Ovary (tissue), 7 donors: ENCODE measurements at regions not wholly inside any gene's neighbourhood (a gene's known extent, or its start where the extent isn't known, plus 50 kb on each side); places are given as distances from the start of the nearest gene placed in this dataset.

Experiments
- DNase-seq, 5 donors: peaks; one replicate each; pipeline ENCODE4 v3.0.0-alpha.2; 2019 to 2020
- H3K27ac ChIP-seq, 2 donors: fragments of 200-600 bp; one replicate each; pipeline versions ENCODE4 v1.5.1 to v1.8.0; 2019 to 2022
- H3K27me3 ChIP-seq: fragments of 200-600 bp; one replicate; pipeline ENCODE4 v1.8.0; 2022
- H3K36me3 ChIP-seq: fragments of 200-600 bp; sonication (generic); one replicate; pipeline ENCODE4 v1.5.1; 2019
- H3K4me1 ChIP-seq: one replicate; pipeline ENCODE4 v1.8.1; 2013; ENCODE audit warnings: mild to moderate bottlenecking, moderate library complexity; ENCODE audit not compliant: insufficient read depth
- H3K4me3 ChIP-seq: fragments of 200-600 bp; sonication (generic); one replicate; pipeline ENCODE4 v1.5.1; 2017
- H3K9me3 ChIP-seq, 2 donors: fragments of 200-600 bp in 1 of 2; sonication (generic) in 1 of 2; one replicate each; pipeline versions ENCODE4 v1.5.1 to v1.8.1; 2013 to 2019; ENCODE audit warnings: mild to moderate bottlenecking in 1 of 2, moderate library complexity in 1 of 2
- EP300 ChIP-seq: sonication (generic); formaldehyde crosslinking; IDR thresholded peaks from one replicate; pipeline ENCODE4 v1.6.1; 2017; ENCODE audit warnings: antibody characterized with exemption
- POLR2A ChIP-seq: fragments of 450-650 bp; IDR thresholded peaks from one replicate; pipeline ENCODE4 v1.6.1; 2017; ENCODE audit warnings: antibody characterized with exemption, mild to moderate bottlenecking, moderate library complexity
- WGBS, 3 donors: extraction: QIAGEN DNeasy Blood & Tissue Kit in 1 of 3; methylation state at CpG; one replicate each; pipeline versions ENCODE4 v1.1.5 to v1.1.7; 2013 to 2017; 5-methylcytosine and 5-hydroxymethylcytosine counted together
- intact Hi-C, 4 donors: fragments of 100-400 bp; cut with DNase I; formaldehyde crosslinking; loops; one replicate each; pipeline versions ENCODE4 v1.11.0 to v1.15.1; 2022 to 2023
- TF ChIP-seq, protein P1 (sequence below), 3 donors: fragments of 450-650 bp in 2 of 3; fragments of 200-600 bp in 1 of 3; IDR thresholded peaks; one replicate each; pipeline versions ENCODE4 v1.5.1 to v1.8.0; 2016 to 2022; ENCODE audit warnings: antibody characterized with exemption in 3 of 3, mild to moderate bottlenecking in 1 of 3
- donor health status: DM: no; HTN: no; CAD: no; lungs with moderate emphysema.
- donor health status: DM: no; HTN: no; CAD: no.
- donor health status: Bipolar disorder and iron deficiency.
- donor health status: DM: no; HTN: no; CAD: no.
- donor health status: DM: yes; HTN: yes; CAD: no.

- H3K27me3 ChIP-seq = no peaks in the 10 kb centered on the region
Measured at GRCh38 chr13:34035676-34036325, 217.9 kb downstream of the RFC3 start.

DNA sequence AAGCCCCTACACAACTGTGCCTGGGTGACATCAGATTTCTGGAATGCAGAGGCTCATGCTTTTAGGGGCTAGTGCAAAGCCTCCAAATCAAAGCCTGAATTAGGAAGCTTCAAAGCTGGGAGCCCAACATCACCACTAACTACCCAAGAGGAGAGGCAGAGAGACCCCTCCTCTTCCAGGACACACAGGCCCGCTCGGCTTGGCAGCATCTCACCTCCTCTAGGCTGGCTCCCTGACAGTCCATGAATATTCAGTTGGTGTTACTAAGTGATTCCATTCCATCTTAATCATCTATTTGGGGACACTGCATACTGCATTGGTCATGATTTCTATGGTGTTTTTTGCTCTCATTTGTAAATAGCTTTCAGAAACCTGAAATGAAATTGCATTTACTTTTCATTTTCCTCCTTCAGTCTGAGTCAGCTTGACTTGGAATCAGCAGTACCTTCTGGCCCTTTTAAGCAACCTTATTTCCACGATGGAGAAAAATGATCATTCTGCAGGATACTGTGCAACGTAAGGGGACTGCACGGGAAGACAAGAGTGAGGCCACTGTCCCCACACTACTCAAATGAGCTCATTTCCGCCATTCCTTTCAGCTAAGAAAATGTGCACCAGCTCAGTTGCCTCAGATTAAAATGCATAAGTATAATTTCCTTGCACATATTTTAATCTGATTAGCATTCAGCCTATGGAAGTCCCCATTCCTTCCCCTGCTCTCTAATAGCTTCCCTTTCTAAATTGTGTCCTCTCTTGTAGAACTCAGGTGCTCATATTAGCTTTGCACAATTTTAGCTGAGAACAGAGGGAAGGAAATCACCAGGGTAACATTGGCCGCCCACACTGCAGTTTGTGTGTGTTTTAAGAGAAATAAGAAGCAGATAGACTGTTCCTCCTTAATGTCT lies 219.9 kb downstream of the RFC3 start:
- TF ChIP-seq, protein P1, sequence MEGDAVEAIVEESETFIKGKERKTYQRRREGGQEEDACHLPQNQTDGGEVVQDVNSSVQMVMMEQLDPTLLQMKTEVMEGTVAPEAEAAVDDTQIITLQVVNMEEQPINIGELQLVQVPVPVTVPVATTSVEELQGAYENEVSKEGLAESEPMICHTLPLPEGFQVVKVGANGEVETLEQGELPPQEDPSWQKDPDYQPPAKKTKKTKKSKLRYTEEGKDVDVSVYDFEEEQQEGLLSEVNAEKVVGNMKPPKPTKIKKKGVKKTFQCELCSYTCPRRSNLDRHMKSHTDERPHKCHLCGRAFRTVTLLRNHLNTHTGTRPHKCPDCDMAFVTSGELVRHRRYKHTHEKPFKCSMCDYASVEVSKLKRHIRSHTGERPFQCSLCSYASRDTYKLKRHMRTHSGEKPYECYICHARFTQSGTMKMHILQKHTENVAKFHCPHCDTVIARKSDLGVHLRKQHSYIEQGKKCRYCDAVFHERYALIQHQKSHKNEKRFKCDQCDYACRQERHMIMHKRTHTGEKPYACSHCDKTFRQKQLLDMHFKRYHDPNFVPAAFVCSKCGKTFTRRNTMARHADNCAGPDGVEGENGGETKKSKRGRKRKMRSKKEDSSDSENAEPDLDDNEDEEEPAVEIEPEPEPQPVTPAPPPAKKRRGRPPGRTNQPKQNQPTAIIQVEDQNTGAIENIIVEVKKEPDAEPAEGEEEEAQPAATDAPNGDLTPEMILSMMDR (IDR thresholded peaks at IDR 0.05) = no peak
- TF ChIP-seq POLR2A (no peak), EP300 (no peak)
- intact Hi-C loops = no loop called here

More at GRCh38 chr13:34035676-34036325, 217.9 kb downstream of the RFC3 start:
- Histone ChIP-seq H3K36me3 (no peaks in the 10 kb centered on the region), H3K4me3 (no peak overlapping the region), H3K4me1 (no peaks in the 10 kb centered on the region), H3K9me3 (no peaks in the 10 kb centered on the region), H3K27ac (no peak overlapping the region)
- WGBS, 3 donors = 88 to 92% (median 91%) methylated on average over 3 of the region's 3 CpGs
- intact Hi-C loops = no loop called here
- DNase-seq = no peak
- TF ChIP-seq, protein P1 (IDR thresholded peaks at IDR 0.05) = no peak
- TF ChIP-seq POLR2A = no peak
- no peak for TF ChIP-seq EP300

GRCh38 chr13:34038541-34039068 lies 220.7 kb downstream of the RFC3 start:
- no peak overlapping the region for H3K27ac ChIP-seq
- H3K27me3 ChIP-seq = no peaks in the 10 kb centered on the region
- 65 to 80% (median 80%) methylated on average over 5 of the region's 5 CpGs for WGBS, 3 donors
- no peak for DNase-seq
- TF ChIP-seq POLR2A (no peak), EP300 (no peak)
- TF ChIP-seq, protein P1 (IDR thresholded peaks at IDR 0.05) = no peak
- no peaks in the 10 kb centered on the region for H3K36me3 ChIP-seq
- intact Hi-C loops = no loop called here
- no peaks in the 10 kb centered on the region for H3K4me1 ChIP-seq
- H3K9me3 ChIP-seq = no peaks in the 10 kb centered on the region
- H3K4me3 ChIP-seq = no peak overlapping the region

More for the DNA sequence above, 219.9 kb downstream of the RFC3 start:
- no peak overlapping the region for H3K27ac ChIP-seq
- H3K27me3 ChIP-seq = no peaks in the 10 kb centered on the region
- no peak overlapping the region for H3K4me3 ChIP-seq
- H3K4me1 ChIP-seq = no peaks in the 10 kb centered on the region
- no peaks in the 10 kb centered on the region for H3K36me3 ChIP-seq
- WGBS, 3 donors = 86 to 89% (median 87%) methylated on average over 7 of the region's 7 CpGs
- no peaks in the 10 kb centered on the region for H3K9me3 ChIP-seq
- DNase-seq = no peak

DNA sequence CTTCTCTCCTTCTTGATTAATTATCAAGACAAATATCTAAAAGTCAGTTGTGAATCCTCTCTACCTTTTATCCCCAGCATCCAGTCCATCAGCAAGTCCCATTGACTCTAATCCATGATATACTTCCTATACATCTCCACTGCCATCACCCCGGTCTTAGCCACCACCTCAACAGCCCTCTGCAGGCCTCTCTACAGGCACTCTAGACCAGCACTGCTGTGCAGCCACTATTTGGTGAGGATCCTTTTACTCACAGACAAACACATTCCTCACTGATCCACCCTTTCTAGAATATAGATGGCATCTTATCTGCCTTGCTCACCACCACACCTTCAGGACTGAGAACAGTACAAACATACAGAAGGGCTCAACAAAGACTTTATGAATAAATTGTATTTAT lies 221.7 kb downstream of the RFC3 start:
- Histone ChIP-seq H3K4me3 (no peak overlapping the region), H3K4me1 (no peaks in the 10 kb centered on the region), H3K27me3 (no peaks in the 10 kb centered on the region), H3K36me3 (no peaks in the 10 kb centered on the region), H3K27ac (no peak overlapping the region), H3K9me3 (no peaks in the 10 kb centered on the region)
- DNase-seq = no peak
- TF ChIP-seq POLR2A = no peak
- intact Hi-C loops = no loop called here
- 87 to 94% (median 92%) methylated on average over 1 of the region's 1 CpG for WGBS, 3 donors
